Neural cell (in vitro differentiated cells): ENCODE measurements at regions not wholly inside any gene's neighbourhood (a gene's known extent, or its start where the extent isn't known, plus 50 kb on each side); places are given as distances from the start of the nearest gene placed in this dataset.

ENCODE experiments used
- H2AFZ ChIP-seq: fragments of 200-600, 300-800 bp; sonication (generic), shearing (Covaris generic); 2 replicates; pipeline ENCODE4 v1.6.0; 2014; ENCODE audit warnings: low read depth, mild to moderate bottlenecking, antibody characterized with exemption, low read length, moderate library complexity
- H3F3A ChIP-seq: fragments of 200-600 bp; shearing (Covaris generic); 2 replicates; pipeline ENCODE4 v1.6.1; 2016; ENCODE audit warnings: mild to moderate bottlenecking, moderate library complexity, mixed read lengths, antibody characterized with exemption, low read length; ENCODE audit not compliant: insufficient read depth, poor library complexity, severe bottlenecking
- H3K27ac ChIP-seq: fragments of 200-600, 300-800 bp; sonication (generic), shearing (Covaris generic); 2 replicates; pipeline ENCODE4 v1.5.1; 2014; ENCODE audit warnings: mild to moderate bottlenecking, low read length, moderate library complexity
- H3K27me3 ChIP-seq: fragments of 300-800, 200-600 bp; sonication (generic), shearing (Covaris generic); 2 replicates; pipeline ENCODE4 v1.6.0; 2014; ENCODE audit warnings: mild to moderate bottlenecking, low read depth, low read length, moderate library complexity; ENCODE audit not compliant: insufficient read depth
- H3K36me3 ChIP-seq: fragments of 300-800, 200-600 bp; sonication (generic), shearing (Covaris generic); 2 replicates; pipeline ENCODE4 v1.5.1; 2014; ENCODE audit warnings: mild to moderate bottlenecking, antibody characterized with exemption, low read length, moderate library complexity; ENCODE audit not compliant: insufficient read depth
- H3K4me2 ChIP-seq: fragments of 300-800, 200-600 bp; sonication (generic), shearing (Covaris generic); 2 replicates; pipeline ENCODE4 v1.6.0; 2014; ENCODE audit warnings: mild to moderate bottlenecking, low read length
- H3K4me3 ChIP-seq: fragments of 300-800, 200-600 bp; sonication (generic), shearing (Covaris generic); 2 replicates; pipeline ENCODE4 v1.5.1; 2014; ENCODE audit warnings: mild to moderate bottlenecking, low read length, moderate library complexity
- H3K79me2 ChIP-seq: fragments of 200-600 bp; shearing (Covaris generic); replicated peaks from 2 replicates; pipeline ENCODE4 v1.6.0; 2014; ENCODE audit warnings: mild to moderate bottlenecking, low read length, moderate library complexity; ENCODE audit not compliant: insufficient read depth
- H3K9ac ChIP-seq: fragments of 300-800, 200-600 bp; sonication (generic), shearing (Covaris generic); 2 replicates; pipeline ENCODE4 v1.6.1; 2016; ENCODE audit warnings: mild to moderate bottlenecking, low read length, mixed read lengths
- H3K9me2 ChIP-seq: fragments of 200-600 bp; shearing (Covaris generic); 2 replicates; pipeline ENCODE4 v1.6.1; 2016; ENCODE audit warnings: mild to moderate bottlenecking, low read length, mixed read lengths; ENCODE audit not compliant: insufficient read depth
- H3K9me3 ChIP-seq: fragments of 200-600, 300-800 bp; sonication (generic), shearing (Covaris generic); 2 replicates; pipeline ENCODE4 v1.6.1; 2016; ENCODE audit warnings: mild to moderate bottlenecking, mixed run types, low read length, moderate library complexity, mixed read lengths
- H4K20me1 ChIP-seq: fragments of 200-600 bp; shearing (Covaris generic); 2 replicates; pipeline ENCODE4 v1.6.1; 2016; ENCODE audit warnings: mild to moderate bottlenecking, mixed run types; ENCODE audit not compliant: insufficient read depth
- EP300 ChIP-seq: fragments of 450-650 bp; conservative IDR thresholded peaks from 2 replicates; pipeline ENCODE4 v1.6.1; 2014; ENCODE audit warnings: antibody characterized with exemption, mild to moderate bottlenecking, moderate library complexity; ENCODE audit not compliant: poor library complexity, severe bottlenecking
- EZH2 ChIP-seq: fragments of 200-600, 300-800 bp; shearing (Covaris generic), sonication (generic); IDR thresholded peaks from 2 replicates; pipeline ENCODE4 v1.6.1; 2014; ENCODE audit warnings: antibody characterized with exemption, low read length, borderline replicate concordance, mild to moderate bottlenecking; ENCODE audit not compliant: insufficient read depth, poor library complexity, severe bottlenecking
- MXI1 ChIP-seq: fragments of 450-650 bp; conservative IDR thresholded peaks from 2 replicates; pipeline ENCODE4 v1.6.1; 2014; ENCODE audit warnings: antibody characterized with exemption, mild to moderate bottlenecking; ENCODE audit not compliant: poor library complexity, severe bottlenecking
- POLR2AphosphoS5 ChIP-seq: IDR thresholded peaks from 2 replicates; pipeline ENCODE4 v1.6.1; 2012
- RAD21 ChIP-seq: fragments of 450-650 bp; conservative IDR thresholded peaks from 2 replicates; pipeline ENCODE4 v1.6.1; 2014; ENCODE audit warnings: antibody characterized with exemption, mild to moderate bottlenecking, moderate library complexity
- SMC3 ChIP-seq: fragments of 450-650 bp; conservative IDR thresholded peaks from 2 replicates; pipeline ENCODE4 v1.6.1; 2014; ENCODE audit warnings: antibody characterized with exemption, mild to moderate bottlenecking, moderate library complexity; ENCODE audit not compliant: poor library complexity
- TAF1 ChIP-seq: IDR thresholded peaks from 2 replicates; pipeline ENCODE4 v1.6.1; 2012; ENCODE audit warnings: low read depth
- TF ChIP-seq, protein P1 (sequence below): IDR thresholded peaks from 2 replicates; pipeline ENCODE4 v1.6.1; 2012; ENCODE audit warnings: borderline replicate concordance
- TF ChIP-seq, protein P2 (sequence below): fragments of 450-650 bp; IDR thresholded peaks from 2 replicates; pipeline ENCODE4 v1.5.1; 2014; ENCODE audit warnings: antibody characterized with exemption, mild to moderate bottlenecking, moderate library complexity; ENCODE audit not compliant: poor library complexity, severe bottlenecking

DNA sequence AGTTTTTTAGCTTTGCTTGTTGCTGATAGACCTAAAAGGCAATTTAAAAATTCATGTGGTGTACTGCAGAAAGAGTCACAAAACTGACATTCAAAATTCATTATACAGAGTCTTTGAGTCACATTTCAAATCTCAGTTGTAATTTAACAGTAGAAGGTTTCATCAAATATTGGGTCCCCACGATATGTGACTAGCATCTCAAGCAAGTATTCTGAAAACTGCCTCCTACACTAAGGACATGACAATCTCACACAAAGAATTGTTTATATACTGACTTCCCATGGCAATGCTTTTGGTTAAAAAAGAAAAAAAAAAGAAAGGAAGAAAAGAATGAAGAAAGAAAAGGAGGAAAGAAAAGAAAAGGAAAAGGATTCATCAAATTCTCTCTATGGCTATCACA lies 62.1 kb upstream of the CTSO start:
- Histone ChIP-seq H3K4me3 (no peak overlapping the region), H2AFZ (no peak overlapping the region), H3K36me3 (no peaks in the 10 kb centered on the region), H3K9me2 (no peaks in the 10 kb centered on the region), H3K4me2 (no peak overlapping the region), H4K20me1 (no peaks in the 10 kb centered on the region), H3K9ac (no peak overlapping the region), H3K9me3 (no peaks in the 10 kb centered on the region), H3K27ac (no peak overlapping the region), H3F3A (no peaks in the 10 kb centered on the region), H3K27me3 (no peaks in the 10 kb centered on the region), H3K79me2 (no peaks in the 10 kb centered on the region)
- TF ChIP-seq MXI1, result no peak
- TF ChIP-seq, protein P1, sequence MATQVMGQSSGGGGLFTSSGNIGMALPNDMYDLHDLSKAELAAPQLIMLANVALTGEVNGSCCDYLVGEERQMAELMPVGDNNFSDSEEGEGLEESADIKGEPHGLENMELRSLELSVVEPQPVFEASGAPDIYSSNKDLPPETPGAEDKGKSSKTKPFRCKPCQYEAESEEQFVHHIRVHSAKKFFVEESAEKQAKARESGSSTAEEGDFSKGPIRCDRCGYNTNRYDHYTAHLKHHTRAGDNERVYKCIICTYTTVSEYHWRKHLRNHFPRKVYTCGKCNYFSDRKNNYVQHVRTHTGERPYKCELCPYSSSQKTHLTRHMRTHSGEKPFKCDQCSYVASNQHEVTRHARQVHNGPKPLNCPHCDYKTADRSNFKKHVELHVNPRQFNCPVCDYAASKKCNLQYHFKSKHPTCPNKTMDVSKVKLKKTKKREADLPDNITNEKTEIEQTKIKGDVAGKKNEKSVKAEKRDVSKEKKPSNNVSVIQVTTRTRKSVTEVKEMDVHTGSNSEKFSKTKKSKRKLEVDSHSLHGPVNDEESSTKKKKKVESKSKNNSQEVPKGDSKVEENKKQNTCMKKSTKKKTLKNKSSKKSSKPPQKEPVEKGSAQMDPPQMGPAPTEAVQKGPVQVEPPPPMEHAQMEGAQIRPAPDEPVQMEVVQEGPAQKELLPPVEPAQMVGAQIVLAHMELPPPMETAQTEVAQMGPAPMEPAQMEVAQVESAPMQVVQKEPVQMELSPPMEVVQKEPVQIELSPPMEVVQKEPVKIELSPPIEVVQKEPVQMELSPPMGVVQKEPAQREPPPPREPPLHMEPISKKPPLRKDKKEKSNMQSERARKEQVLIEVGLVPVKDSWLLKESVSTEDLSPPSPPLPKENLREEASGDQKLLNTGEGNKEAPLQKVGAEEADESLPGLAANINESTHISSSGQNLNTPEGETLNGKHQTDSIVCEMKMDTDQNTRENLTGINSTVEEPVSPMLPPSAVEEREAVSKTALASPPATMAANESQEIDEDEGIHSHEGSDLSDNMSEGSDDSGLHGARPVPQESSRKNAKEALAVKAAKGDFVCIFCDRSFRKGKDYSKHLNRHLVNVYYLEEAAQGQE, result no peak

DNA sequence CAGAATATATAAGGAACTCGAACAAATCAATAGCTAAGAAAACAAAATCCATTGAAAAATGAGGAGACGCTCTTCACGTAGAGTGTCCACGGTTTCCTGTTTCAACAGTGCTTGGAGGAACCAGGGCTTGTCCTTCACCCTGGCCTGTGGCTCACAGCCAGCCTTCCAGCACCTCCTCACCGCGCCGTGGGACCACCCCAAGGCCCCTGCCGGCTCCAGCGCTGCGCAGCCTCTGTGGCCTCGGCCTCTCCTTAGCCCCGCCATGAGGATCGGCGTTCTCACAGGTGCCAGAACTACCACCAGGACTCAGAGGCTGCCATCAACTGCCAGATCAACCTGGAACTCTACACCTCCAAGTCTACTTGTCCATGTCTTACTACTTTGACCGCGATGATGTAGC lies 52.5 kb upstream of the CTSO start:
- no peak overlapping the region for H2AFZ ChIP-seq
- H3K79me2 ChIP-seq, result no peaks in the 10 kb centered on the region
- H3K4me3 ChIP-seq, result no peak overlapping the region
- H4K20me1 ChIP-seq, result no peaks in the 10 kb centered on the region
- TF ChIP-seq POLR2AphosphoS5 (no peak), MXI1 (no peak), TAF1 (no peak), EZH2 (no peak), EP300 (no peak), RAD21 (no peak), SMC3 (no peak)
- TF ChIP-seq, protein P1, result no peak
- TF ChIP-seq, protein P2, sequence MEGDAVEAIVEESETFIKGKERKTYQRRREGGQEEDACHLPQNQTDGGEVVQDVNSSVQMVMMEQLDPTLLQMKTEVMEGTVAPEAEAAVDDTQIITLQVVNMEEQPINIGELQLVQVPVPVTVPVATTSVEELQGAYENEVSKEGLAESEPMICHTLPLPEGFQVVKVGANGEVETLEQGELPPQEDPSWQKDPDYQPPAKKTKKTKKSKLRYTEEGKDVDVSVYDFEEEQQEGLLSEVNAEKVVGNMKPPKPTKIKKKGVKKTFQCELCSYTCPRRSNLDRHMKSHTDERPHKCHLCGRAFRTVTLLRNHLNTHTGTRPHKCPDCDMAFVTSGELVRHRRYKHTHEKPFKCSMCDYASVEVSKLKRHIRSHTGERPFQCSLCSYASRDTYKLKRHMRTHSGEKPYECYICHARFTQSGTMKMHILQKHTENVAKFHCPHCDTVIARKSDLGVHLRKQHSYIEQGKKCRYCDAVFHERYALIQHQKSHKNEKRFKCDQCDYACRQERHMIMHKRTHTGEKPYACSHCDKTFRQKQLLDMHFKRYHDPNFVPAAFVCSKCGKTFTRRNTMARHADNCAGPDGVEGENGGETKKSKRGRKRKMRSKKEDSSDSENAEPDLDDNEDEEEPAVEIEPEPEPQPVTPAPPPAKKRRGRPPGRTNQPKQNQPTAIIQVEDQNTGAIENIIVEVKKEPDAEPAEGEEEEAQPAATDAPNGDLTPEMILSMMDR, result no peak
- H3K27me3 ChIP-seq, result no peaks in the 10 kb centered on the region
- no peaks in the 10 kb centered on the region for H3F3A ChIP-seq
- H3K27ac ChIP-seq, result no peak overlapping the region
- no peaks in the 10 kb centered on the region for H3K36me3 ChIP-seq
- H3K9me2 ChIP-seq, result no peaks in the 10 kb centered on the region
- no peak overlapping the region for H3K4me2 ChIP-seq
- no peak overlapping the region for H3K9ac ChIP-seq
- H3K9me3 ChIP-seq, result no peaks in the 10 kb centered on the region
